GM12872 (cell line): ENCODE measurements at regions not wholly inside any gene's neighbourhood (a gene's known extent, or its start where the extent isn't known, plus 50 kb on each side); places are given as distances from the start of the nearest gene placed in this dataset.

Experiments used
- CTCF ChIP-seq: IDR thresholded peaks from 3 replicates; pipeline ENCODE4 v1.5.1; 2011; ENCODE audit warnings: low read depth, mild to moderate bottlenecking, low read length, moderate library complexity; ENCODE audit not compliant: insufficient read depth

DNA sequence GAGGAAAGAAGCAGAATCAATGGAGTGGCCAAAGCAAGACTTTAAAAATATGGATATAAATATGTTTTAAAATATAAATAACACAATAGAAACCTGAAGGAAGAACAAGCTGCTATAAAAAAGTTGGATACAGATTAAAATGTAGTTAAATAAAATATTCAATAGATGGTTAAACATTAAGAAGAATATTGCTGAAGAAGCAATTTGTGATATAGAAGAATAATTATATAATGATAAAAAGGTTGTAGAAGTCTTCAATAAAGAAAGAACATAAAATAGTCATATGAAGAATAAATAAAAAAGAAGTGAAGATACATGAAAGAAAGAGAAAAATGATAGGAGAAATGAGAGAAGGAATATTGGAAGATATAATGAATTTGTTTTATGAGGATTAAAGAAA lies 392.0 kb downstream of the DSC3 start:
- no peak for TF ChIP-seq CTCF

DNA sequence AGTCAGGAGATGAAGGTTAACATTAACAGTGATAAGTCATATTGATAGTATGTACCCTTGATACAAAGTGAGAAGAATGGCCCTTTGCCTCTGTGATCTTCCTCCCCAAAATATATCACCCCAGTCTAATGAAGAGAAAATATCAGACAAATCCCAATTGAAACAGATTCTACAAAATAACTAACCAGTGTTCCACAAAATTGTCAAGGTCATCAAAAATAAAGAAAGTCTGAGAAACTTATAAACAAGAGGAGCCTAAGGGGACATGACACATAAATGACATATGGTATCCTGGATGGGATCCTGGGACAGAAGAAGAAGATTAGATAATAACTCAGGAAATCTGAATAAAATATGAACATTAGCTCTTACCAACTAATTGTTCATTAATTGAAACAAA lies 398.4 kb downstream of the DSC3 start:
- TF ChIP-seq CTCF: no peak

- no peak for TF ChIP-seq CTCF
Observed at GRCh38 chr18:30639361-30639760, 403.2 kb downstream of the DSC3 start.

DNA sequence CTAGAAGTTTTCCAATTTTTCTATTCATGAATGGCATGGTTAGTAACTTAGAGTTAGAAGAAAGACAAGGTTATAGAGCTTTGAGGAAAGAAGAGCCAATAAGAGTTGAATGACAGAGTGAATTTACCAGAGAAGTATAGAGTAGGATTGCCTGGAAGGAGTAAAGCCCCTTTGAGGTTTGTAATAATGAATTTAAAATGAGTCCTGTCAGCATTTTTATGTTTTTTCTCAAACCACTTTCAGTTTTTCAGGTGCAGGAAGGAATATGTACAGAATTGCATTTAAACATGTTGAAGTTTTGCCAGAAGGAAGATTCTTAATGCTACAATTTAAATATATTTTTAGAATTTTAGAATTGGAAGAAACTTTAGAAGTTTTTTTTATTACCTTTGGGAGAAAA lies 408.3 kb downstream of the DSC3 start:
- TF ChIP-seq CTCF: no peak

- no peak for TF ChIP-seq CTCF
Observed at GRCh38 chr18:30632071-30632698, 410.4 kb downstream of the DSC3 start.

GRCh38 chr18:30625961-30626360 lies 416.6 kb downstream of the DSC3 start:
- TF ChIP-seq CTCF: no peak

DNA sequence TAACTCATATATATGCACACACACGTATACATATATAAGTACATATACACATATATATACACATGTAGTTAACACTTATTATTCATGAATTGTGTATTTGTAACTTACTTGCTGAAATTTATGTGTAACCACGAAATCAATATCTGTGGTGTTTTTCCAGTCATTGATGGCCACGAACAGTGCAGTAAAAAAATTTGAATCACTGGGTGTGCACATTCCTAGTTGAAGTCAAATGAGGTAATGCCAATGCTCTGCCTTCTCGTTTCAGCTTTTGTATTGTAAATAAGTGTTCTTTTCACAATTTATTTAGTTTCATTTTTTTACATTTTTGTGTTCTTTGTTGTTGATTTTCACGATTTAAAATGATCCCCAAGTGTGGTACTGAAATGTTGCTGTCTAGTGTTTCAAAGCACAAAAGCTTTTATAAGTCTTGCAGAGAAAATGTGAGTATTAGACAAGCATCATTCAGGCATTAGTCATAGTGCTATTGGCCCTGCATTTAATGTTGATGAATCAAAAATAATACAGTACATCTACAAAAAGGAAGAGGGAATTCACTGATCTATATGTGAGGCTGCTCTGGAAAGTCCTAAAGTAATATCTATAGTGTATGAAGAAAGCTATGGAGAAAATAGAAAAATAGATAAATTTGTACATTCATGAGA lies 419.0 kb downstream of the DSC3 start:
- TF ChIP-seq CTCF: no peak

DNA sequence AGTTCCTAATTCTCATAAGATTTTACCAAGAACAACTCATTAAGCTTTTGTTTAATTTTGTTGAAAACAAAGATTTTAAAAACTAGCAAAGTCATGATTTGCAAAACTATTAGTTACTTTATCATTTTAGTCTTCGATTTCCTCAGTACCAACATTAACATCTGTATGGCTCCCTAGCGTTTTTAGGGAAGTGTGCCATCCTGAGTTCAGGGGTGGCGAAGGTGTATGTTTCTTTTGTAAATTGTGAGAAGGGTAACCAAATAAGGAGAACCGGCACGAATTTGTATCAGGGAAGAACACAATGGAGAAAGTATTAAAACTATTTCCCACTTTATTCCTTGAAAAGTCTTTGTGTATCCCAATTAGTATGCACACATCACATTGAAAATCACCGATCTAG lies 419.9 kb downstream of the DSC3 start:
- TF ChIP-seq CTCF: no peak
